Ishikawa (cell line): ENCODE measurements at regions not wholly inside any gene's neighbourhood (a gene's known extent, or its start where the extent isn't known, plus 50 kb on each side); places are given as distances from the start of the nearest gene placed in this dataset.

Source experiments
- CEBPB ChIP-seq: IDR thresholded peaks from 2 replicates; pipeline ENCODE4 v1.6.1; 2012
- CREB1 ChIP-seq: IDR thresholded peaks from 2 replicates; pipeline ENCODE4 v1.6.1; 2012; ENCODE audit warnings: low read depth
- EGR1 ChIP-seq: IDR thresholded peaks from 2 replicates; pipeline ENCODE4 v1.6.1; 2012
- EP300 ChIP-seq: IDR thresholded peaks from 2 replicates; pipeline ENCODE4 v1.6.1; 2012; ENCODE audit warnings: borderline replicate concordance
- FOXM1 ChIP-seq: IDR thresholded peaks from 2 replicates; pipeline ENCODE4 v1.6.1; 2012; ENCODE audit warnings: low read depth, borderline replicate concordance
- NFIC ChIP-seq: IDR thresholded peaks from 2 replicates; pipeline ENCODE4 v1.6.1; 2012
- RAD21 ChIP-seq: IDR thresholded peaks from 2 replicates; pipeline ENCODE4 v1.6.1; 2012; ENCODE audit warnings: low read depth
- TAF1 ChIP-seq: IDR thresholded peaks from 2 replicates; pipeline ENCODE4 v1.6.1; 2012; ENCODE audit warnings: low read depth, mild to moderate bottlenecking
- TCF12 ChIP-seq: IDR thresholded peaks from 2 replicates; pipeline ENCODE4 v1.6.1; 2012; ENCODE audit warnings: low read depth
- TEAD4 ChIP-seq: IDR thresholded peaks from 2 replicates; pipeline ENCODE4 v1.6.1; 2012
- YY1 ChIP-seq: IDR thresholded peaks from 2 replicates; pipeline ENCODE4 v1.6.1; 2012; ENCODE audit warnings: low read depth
- ZBTB7A ChIP-seq: IDR thresholded peaks from 2 replicates; pipeline ENCODE4 v1.6.1; 2012; ENCODE audit warnings: low read depth
- TF ChIP-seq, protein P1 (sequence below): IDR thresholded peaks from 2 replicates; pipeline ENCODE4 v1.6.1; 2012; ENCODE audit warnings: low read depth, mild to moderate bottlenecking
- TF ChIP-seq, protein P2 (sequence below): IDR thresholded peaks from 2 replicates; pipeline ENCODE4 v1.6.1; 2012
- TF ChIP-seq, protein P3 (sequence below): IDR thresholded peaks from 2 replicates; pipeline ENCODE4 v1.6.1; 2012

DNA sequence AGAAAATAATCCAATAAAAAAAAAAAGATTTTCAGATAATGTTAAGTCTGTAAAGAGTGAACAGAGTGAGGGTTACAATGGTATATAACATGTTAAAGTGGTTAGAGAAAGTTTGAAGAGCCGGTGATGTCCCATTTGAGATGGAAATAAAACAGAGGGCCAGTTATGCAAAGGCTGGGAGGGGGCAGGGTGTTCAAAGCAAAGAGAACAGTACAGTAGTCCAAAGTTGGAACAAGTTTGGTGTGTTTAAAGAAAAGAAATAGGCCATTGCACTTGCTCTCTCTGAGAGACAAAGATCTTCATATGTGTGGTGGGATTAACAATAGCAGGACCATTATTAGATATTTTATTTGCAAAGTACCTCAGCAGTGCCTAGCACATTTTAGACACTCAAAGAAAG is 179.5 kb upstream of the PKN2 start:
- TF ChIP-seq TAF1, result no peak
- TF ChIP-seq NFIC, result no peak
- TF ChIP-seq ZBTB7A, result no peak
- TF ChIP-seq, protein P1, sequence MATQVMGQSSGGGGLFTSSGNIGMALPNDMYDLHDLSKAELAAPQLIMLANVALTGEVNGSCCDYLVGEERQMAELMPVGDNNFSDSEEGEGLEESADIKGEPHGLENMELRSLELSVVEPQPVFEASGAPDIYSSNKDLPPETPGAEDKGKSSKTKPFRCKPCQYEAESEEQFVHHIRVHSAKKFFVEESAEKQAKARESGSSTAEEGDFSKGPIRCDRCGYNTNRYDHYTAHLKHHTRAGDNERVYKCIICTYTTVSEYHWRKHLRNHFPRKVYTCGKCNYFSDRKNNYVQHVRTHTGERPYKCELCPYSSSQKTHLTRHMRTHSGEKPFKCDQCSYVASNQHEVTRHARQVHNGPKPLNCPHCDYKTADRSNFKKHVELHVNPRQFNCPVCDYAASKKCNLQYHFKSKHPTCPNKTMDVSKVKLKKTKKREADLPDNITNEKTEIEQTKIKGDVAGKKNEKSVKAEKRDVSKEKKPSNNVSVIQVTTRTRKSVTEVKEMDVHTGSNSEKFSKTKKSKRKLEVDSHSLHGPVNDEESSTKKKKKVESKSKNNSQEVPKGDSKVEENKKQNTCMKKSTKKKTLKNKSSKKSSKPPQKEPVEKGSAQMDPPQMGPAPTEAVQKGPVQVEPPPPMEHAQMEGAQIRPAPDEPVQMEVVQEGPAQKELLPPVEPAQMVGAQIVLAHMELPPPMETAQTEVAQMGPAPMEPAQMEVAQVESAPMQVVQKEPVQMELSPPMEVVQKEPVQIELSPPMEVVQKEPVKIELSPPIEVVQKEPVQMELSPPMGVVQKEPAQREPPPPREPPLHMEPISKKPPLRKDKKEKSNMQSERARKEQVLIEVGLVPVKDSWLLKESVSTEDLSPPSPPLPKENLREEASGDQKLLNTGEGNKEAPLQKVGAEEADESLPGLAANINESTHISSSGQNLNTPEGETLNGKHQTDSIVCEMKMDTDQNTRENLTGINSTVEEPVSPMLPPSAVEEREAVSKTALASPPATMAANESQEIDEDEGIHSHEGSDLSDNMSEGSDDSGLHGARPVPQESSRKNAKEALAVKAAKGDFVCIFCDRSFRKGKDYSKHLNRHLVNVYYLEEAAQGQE, result no peak
- no peak for TF ChIP-seq TEAD4
- no peak for TF ChIP-seq TCF12
- TF ChIP-seq YY1, result no peak
- no peak for TF ChIP-seq CREB1
- TF ChIP-seq, protein P2, sequence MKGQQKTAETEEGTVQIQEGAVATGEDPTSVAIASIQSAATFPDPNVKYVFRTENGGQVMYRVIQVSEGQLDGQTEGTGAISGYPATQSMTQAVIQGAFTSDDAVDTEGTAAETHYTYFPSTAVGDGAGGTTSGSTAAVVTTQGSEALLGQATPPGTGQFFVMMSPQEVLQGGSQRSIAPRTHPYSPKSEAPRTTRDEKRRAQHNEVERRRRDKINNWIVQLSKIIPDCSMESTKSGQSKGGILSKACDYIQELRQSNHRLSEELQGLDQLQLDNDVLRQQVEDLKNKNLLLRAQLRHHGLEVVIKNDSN, result no peak
- TF ChIP-seq EGR1, result no peak
- TF ChIP-seq, protein P3, sequence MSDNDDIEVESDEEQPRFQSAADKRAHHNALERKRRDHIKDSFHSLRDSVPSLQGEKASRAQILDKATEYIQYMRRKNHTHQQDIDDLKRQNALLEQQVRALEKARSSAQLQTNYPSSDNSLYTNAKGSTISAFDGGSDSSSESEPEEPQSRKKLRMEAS, result no peak
- TF ChIP-seq FOXM1, result no peak
- TF ChIP-seq EP300, result no peak
- no peak for TF ChIP-seq CEBPB

DNA sequence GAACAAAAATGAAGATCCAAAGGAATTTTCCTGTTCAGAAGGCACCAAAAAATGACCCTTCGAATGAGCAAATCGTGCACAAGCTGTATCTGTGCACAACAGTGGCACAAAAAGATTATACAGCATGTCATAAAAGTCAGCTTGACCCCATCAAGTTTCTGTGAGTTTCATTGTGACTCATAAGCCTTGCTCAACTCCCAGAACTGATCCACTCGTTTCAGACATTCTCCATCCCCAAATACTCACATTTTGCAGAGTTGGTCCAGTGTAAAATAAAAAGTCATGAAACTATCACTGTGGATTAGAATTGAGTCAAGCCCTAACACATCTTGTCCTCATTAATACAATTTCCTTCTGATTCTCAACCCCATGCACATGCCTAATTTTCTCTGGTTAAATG is 174.7 kb upstream of the PKN2 start:
- no peak for TF ChIP-seq NFIC
- no peak for TF ChIP-seq CEBPB
- TF ChIP-seq CREB1, result no peak
- no peak for TF ChIP-seq TEAD4
- TF ChIP-seq, protein P2, result no peak
- no peak for TF ChIP-seq RAD21
- no peak for TF ChIP-seq ZBTB7A
- TF ChIP-seq FOXM1, result no peak
- TF ChIP-seq YY1, result no peak
- no peak for TF ChIP-seq EP300
- TF ChIP-seq, protein P1, result no peak
- TF ChIP-seq, protein P3, result no peak
- no peak for TF ChIP-seq EGR1
- no peak for TF ChIP-seq TCF12
- no peak for TF ChIP-seq TAF1

DNA sequence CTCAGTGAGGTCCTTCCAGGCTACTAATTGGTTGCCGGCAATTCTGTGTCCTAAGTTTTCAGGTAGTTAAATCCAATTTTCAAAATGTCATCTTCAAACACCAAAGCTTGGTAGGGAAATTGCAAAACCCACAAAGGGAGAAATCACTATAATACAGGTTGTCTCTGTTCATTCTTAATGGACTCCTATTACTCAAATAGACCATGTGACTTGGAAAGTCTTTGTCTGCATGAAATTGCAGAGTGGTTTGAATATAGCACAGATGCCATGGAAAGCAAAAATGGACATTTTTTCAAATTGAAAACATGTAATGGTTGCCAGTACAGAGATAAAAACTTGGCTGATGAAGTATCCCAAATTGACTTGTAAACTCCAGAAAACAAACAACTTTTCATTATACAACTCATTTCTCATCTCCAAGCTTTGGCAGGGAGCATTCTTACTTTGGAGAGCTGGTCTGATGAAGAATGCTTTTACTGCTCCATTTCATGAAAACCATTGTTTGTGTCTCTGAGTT is 169.5 kb upstream of the PKN2 start:
- TF ChIP-seq CEBPB (no peak), NFIC (no peak), RAD21 (no peak), TEAD4 (no peak), FOXM1 (no peak), EGR1 (no peak), YY1 (no peak), ZBTB7A (no peak), CREB1 (no peak), EP300 (no peak), TCF12 (no peak), TAF1 (no peak)
- TF ChIP-seq, protein P3, result no peak
- TF ChIP-seq, protein P2, result no peak
- TF ChIP-seq, protein P1, result no peak

DNA sequence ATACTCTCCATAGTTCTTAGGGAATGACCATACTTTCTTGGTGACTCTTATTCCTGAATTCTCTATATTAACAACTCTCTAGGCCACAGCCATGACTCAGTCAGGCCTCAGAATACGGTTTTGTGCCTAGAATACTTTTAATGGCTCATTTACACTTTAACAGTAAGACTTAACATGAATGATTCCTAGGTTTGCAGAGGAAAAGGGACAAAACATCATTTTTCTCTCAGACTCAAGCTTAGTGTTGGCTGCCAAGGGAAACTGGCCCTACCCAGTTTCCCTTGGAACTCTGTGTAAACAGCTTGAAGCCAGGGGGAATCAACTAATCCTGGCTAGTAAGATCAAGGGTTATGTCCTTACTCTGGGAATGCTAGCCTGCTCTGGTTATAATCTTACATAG is 164.9 kb upstream of the PKN2 start:
- TF ChIP-seq CEBPB (no peak), TCF12 (no peak), EP300 (no peak), NFIC (no peak), YY1 (no peak), CREB1 (no peak), TAF1 (no peak), EGR1 (no peak), TEAD4 (no peak)
- TF ChIP-seq, protein P2, result no peak
